H9 (cell line): ENCODE measurements at regions not wholly inside any gene's neighbourhood (a gene's known extent, or its start where the extent isn't known, plus 50 kb on each side); places are given as distances from the start of the nearest gene placed in this dataset.

Experiments
- DNase-seq: peaks from one replicate; pipeline ENCODE4 v3.0.0-alpha.2; 2017
- H2AFZ ChIP-seq: one replicate; pipeline ENCODE4 v1.6.1; 2013; ENCODE audit warnings: mild to moderate bottlenecking, low read length, control low read depth, moderate library complexity
- H2AK5ac ChIP-seq: 2 replicates; pipeline ENCODE4 v1.6.1; 2013; ENCODE audit warnings: low read length, control low read depth, mixed read lengths; ENCODE audit not compliant: insufficient read length
- H2BK120ac ChIP-seq: one replicate; pipeline ENCODE4 v1.6.1; 2013; ENCODE audit warnings: low read depth, mild to moderate bottlenecking, low read length, control low read depth, inconsistent platforms; ENCODE audit not compliant: poor library complexity, severe bottlenecking
- H2BK12ac ChIP-seq: 2 replicates; pipeline ENCODE4 v1.6.1; 2013; ENCODE audit warnings: low read length, control low read depth, mixed read lengths, low read depth; ENCODE audit not compliant: insufficient read length
- H2BK15ac ChIP-seq: 2 replicates; pipeline ENCODE4 v1.6.1; 2013; ENCODE audit warnings: low read depth, low read length, control low read depth
- H2BK20ac ChIP-seq: one replicate; pipeline ENCODE4 v1.6.1; 2013; ENCODE audit warnings: low read depth, mild to moderate bottlenecking, low read length, control low read depth, inconsistent platforms; ENCODE audit not compliant: poor library complexity, severe bottlenecking
- H2BK5ac ChIP-seq: 2 replicates; pipeline ENCODE4 v1.6.1; 2013; ENCODE audit warnings: low read length, control low read depth, mixed read lengths; ENCODE audit not compliant: insufficient read length
- H3K14ac ChIP-seq: 2 replicates; pipeline ENCODE4 v1.6.1; 2013; ENCODE audit warnings: low read length, control low read depth; ENCODE audit not compliant: insufficient read depth
- H3K18ac ChIP-seq: 2 replicates; pipeline ENCODE4 v1.6.1; 2013; ENCODE audit warnings: low read depth, mild to moderate bottlenecking, mixed read lengths, low read length, control low read depth; ENCODE audit not compliant: insufficient read length
- H3K23ac ChIP-seq: 2 replicates; pipeline ENCODE4 v1.6.1; 2013; ENCODE audit warnings: low read length, control low read depth, mixed read lengths, low read depth; ENCODE audit not compliant: insufficient read length
- H3K23me2 ChIP-seq: 2 replicates; pipeline ENCODE4 v1.6.1; 2013; ENCODE audit warnings: low read depth, mild to moderate bottlenecking, mixed read lengths, low read length, control low read depth; ENCODE audit not compliant: insufficient read length, poor library complexity, severe bottlenecking
- H3K27ac ChIP-seq: 2 replicates; pipeline ENCODE4 v1.5.1; 2013; ENCODE audit warnings: low read length, control low read depth, mixed read lengths, low read depth; ENCODE audit not compliant: insufficient read length
- H3K27me3 ChIP-seq: 2 replicates; pipeline ENCODE4 v1.6.1; 2013; ENCODE audit warnings: low read length, control low read depth, inconsistent platforms; ENCODE audit not compliant: insufficient read depth
- H3K4ac ChIP-seq: 2 replicates; pipeline ENCODE4 v1.6.1; 2013; ENCODE audit warnings: low read depth, mild to moderate bottlenecking, control low read depth, inconsistent platforms, low read length, moderate library complexity
- H3K4me1 ChIP-seq: 2 replicates; pipeline ENCODE4 v1.6.1; 2013; ENCODE audit warnings: low read length, control low read depth, inconsistent platforms; ENCODE audit not compliant: insufficient read depth
- H3K4me2 ChIP-seq: 2 replicates; pipeline ENCODE4 v1.6.1; 2013; ENCODE audit warnings: low read length, control low read depth, mixed read lengths; ENCODE audit not compliant: insufficient read length, insufficient read depth
- H3K56ac ChIP-seq: 2 replicates; pipeline ENCODE4 v1.6.1; 2013; ENCODE audit warnings: low read depth, mild to moderate bottlenecking, mixed read lengths, low read length, control low read depth; ENCODE audit not compliant: insufficient read length
- H3K79me1 ChIP-seq: 2 replicates; pipeline ENCODE4 v1.6.1; 2013; ENCODE audit warnings: low read depth, mild to moderate bottlenecking, moderate library complexity, low read length, control low read depth, inconsistent platforms; ENCODE audit not compliant: insufficient read depth, poor library complexity, severe bottlenecking
- H3K79me2 ChIP-seq: 2 replicates; pipeline ENCODE4 v1.6.1; 2013; ENCODE audit warnings: low read length, control low read depth, inconsistent platforms; ENCODE audit not compliant: insufficient read depth
- H3K9ac ChIP-seq: 2 replicates; pipeline ENCODE4 v1.6.1; 2013; ENCODE audit warnings: low read length, control low read depth, mixed read lengths; ENCODE audit not compliant: insufficient read length; ENCODE audit errors: extremely low read depth
- H3K9me3 ChIP-seq: one replicate; pipeline ENCODE4 v1.6.1; 2013; ENCODE audit warnings: low read depth, low read length, inconsistent platforms; ENCODE audit not compliant: control insufficient read depth
- H3T11ph ChIP-seq: one replicate; pipeline ENCODE4 v1.6.1; 2013; ENCODE audit warnings: mild to moderate bottlenecking, low read length, control low read depth, inconsistent platforms
- H4K20me1 ChIP-seq: one replicate; pipeline ENCODE4 v1.6.1; 2013; ENCODE audit not compliant: control insufficient read depth, insufficient read length, insufficient read depth
- H4K5ac ChIP-seq: 2 replicates; pipeline ENCODE4 v1.6.1; 2013; ENCODE audit warnings: low read depth, mild to moderate bottlenecking, mixed read lengths, low read length, control low read depth; ENCODE audit not compliant: insufficient read length
- H4K8ac ChIP-seq: replicated peaks from 2 replicates; pipeline ENCODE4 v1.6.1; 2013; ENCODE audit warnings: low read length, control low read depth, mixed read lengths, low read depth; ENCODE audit not compliant: insufficient read length
- H4K91ac ChIP-seq: 2 replicates; pipeline ENCODE4 v1.6.1; 2013; ENCODE audit warnings: low read depth, mild to moderate bottlenecking, moderate library complexity, mixed read lengths, low read length, control low read depth; ENCODE audit not compliant: insufficient read length
- H3K27ac Mint-ChIP-seq, 3 experiments: 2 replicates in 2 of 3; 3 replicates in 1 of 3; pipeline ENCODE4 v1.8.0; 2020 to 2021; ENCODE audit warnings: mixed read lengths in 3 of 3, mild to moderate bottlenecking in 1 of 3, moderate library complexity in 1 of 3
- H3K27me3 Mint-ChIP-seq: 2 replicates; pipeline ENCODE4 v1.8.0; 2021; ENCODE audit warnings: low read depth, mild to moderate bottlenecking, moderate library complexity, mixed read lengths
- H3K36me3 Mint-ChIP-seq, 3 experiments: 2 replicates in 2 of 3; 3 replicates in 1 of 3; pipeline ENCODE4 v1.8.0; 2020 to 2021; ENCODE audit warnings: low read depth in 3 of 3, mixed read lengths in 3 of 3; ENCODE audit not compliant: insufficient read depth in 1 of 3
- H3K4me1 Mint-ChIP-seq, 2 experiments: 2 replicates each; pipeline ENCODE4 v1.8.0; 2020; ENCODE audit warnings: mixed read lengths in 2 of 2
- H3K4me3 Mint-ChIP-seq, 2 experiments: 2 replicates in 1 of 2; 3 replicates in 1 of 2; pipeline ENCODE4 v1.8.0; 2020 to 2021; ENCODE audit warnings: mild to moderate bottlenecking in 2 of 2, mixed read lengths in 2 of 2, moderate library complexity in 1 of 2
- H3K9me3 Mint-ChIP-seq, 2 experiments: 2 replicates in 1 of 2; 3 replicates in 1 of 2; pipeline ENCODE4 v1.8.0; 2020; ENCODE audit warnings: mild to moderate bottlenecking in 2 of 2, mixed read lengths in 2 of 2, moderate library complexity in 1 of 2
- WGBS: extraction: QIAGEN DNeasy Blood & Tissue Kit; methylation state at CpG from one replicate; pipeline ENCODE4 v1.1.7; 2013; ENCODE audit warnings: missing lambda C conversion rate, low lambda C conversion rate, mixed read lengths; ENCODE audit not compliant: insufficient read length; ENCODE audit errors: extremely low coverage; 5-methylcytosine and 5-hydroxymethylcytosine counted together
- TF ChIP-seq, protein P1 (sequence below): fragments of 200-600 bp; sonication (generic); conservative IDR thresholded peaks from 3 replicates; pipeline ENCODE4 v1.8.0; 2021; ENCODE audit warnings: antibody characterized with exemption, mild to moderate bottlenecking

- H3K4me2 ChIP-seq, result no peak overlapping the region
- TF ChIP-seq, protein P1, sequence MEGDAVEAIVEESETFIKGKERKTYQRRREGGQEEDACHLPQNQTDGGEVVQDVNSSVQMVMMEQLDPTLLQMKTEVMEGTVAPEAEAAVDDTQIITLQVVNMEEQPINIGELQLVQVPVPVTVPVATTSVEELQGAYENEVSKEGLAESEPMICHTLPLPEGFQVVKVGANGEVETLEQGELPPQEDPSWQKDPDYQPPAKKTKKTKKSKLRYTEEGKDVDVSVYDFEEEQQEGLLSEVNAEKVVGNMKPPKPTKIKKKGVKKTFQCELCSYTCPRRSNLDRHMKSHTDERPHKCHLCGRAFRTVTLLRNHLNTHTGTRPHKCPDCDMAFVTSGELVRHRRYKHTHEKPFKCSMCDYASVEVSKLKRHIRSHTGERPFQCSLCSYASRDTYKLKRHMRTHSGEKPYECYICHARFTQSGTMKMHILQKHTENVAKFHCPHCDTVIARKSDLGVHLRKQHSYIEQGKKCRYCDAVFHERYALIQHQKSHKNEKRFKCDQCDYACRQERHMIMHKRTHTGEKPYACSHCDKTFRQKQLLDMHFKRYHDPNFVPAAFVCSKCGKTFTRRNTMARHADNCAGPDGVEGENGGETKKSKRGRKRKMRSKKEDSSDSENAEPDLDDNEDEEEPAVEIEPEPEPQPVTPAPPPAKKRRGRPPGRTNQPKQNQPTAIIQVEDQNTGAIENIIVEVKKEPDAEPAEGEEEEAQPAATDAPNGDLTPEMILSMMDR, result no peak
These were observed 1872.7 kb downstream of the OLFM4 start for GRCh38 chr13:54901316-54901715.

More at GRCh38 chr13:54901316-54901715, 1872.7 kb downstream of the OLFM4 start:
- H3T11ph ChIP-seq, result no peak overlapping the region
- H3K27ac Mint-ChIP-seq, result peak overlapping the region in 1 of 3 experiments; percentile 38; a peak in 1 of 7 replicates
- no peak overlapping the region for H2BK12ac ChIP-seq
- H3K9me3 Mint-ChIP-seq, result peaks cover 0 to 5% of the 10 kb centered on the region in 2 experiments; a peak in 2 of 5 replicates
- H3K56ac ChIP-seq, result no peak overlapping the region
- no peaks in the 10 kb centered on the region for H3K4me1 ChIP-seq
- H4K5ac ChIP-seq, result no peak overlapping the region
- no peaks in the 10 kb centered on the region for H3K23me2 ChIP-seq
- H2BK120ac ChIP-seq, result no peak overlapping the region
- H3K23ac ChIP-seq, result no peak overlapping the region
- H3K79me1 ChIP-seq, result no peaks in the 10 kb centered on the region
- no peak overlapping the region for H3K4ac ChIP-seq
- H3K27me3 ChIP-seq, result no peaks in the 10 kb centered on the region
- H3K14ac ChIP-seq, result no peak overlapping the region
- H3K9ac ChIP-seq, result no peak overlapping the region
- no peaks in the 10 kb centered on the region for H4K20me1 ChIP-seq
- no peaks in the 10 kb centered on the region for H3K79me2 ChIP-seq
- WGBS, result no CpG with 5 or more reads among the region's 1 CpG
- no peak for DNase-seq
- no peak overlapping the region for H2BK20ac ChIP-seq
- H4K91ac ChIP-seq, result no peak overlapping the region
- H3K18ac ChIP-seq, result no peak overlapping the region
- H3K27me3 Mint-ChIP-seq, result no peaks in the 10 kb centered on the region
- H2AFZ ChIP-seq, result no peak overlapping the region
- no peak overlapping the region for H3K27ac ChIP-seq
- peaks cover 0 to 9% (median 5%) of the 10 kb centered on the region in 3 experiments; a peak in 4 of 7 replicates for H3K36me3 Mint-ChIP-seq
- no peaks in the 10 kb centered on the region for H3K9me3 ChIP-seq
- H3K4me1 Mint-ChIP-seq, result peaks cover 11% of the 10 kb centered on the region in 2 experiments
- no peak overlapping the region for H3K4me3 Mint-ChIP-seq
- H2BK5ac ChIP-seq, result no peak overlapping the region
- H2BK15ac ChIP-seq, result no peak overlapping the region
- H4K8ac ChIP-seq, result no peak overlapping the region
- no peak overlapping the region for H2AK5ac ChIP-seq
